Endothelial cell of umbilical vein (primary cell): ENCODE measurements at regions not wholly inside any gene's neighbourhood (a gene's known extent, or its start where the extent isn't known, plus 50 kb on each side); places are given as distances from the start of the nearest gene placed in this dataset.

Source experiments
- BruUV-seq: library from RNA; stranded (reverse); fragments of 400-500 nt; replicated peaks from 2 replicates; lab custom pipeline; 2021; lab: Mats Ljungman, UMichigan
- CTCF ChIA-PET: fragments of 300-600, 350-600 bp; sonication (Branson Sonifier 250); formaldehyde crosslinking; loops from one replicate; lab custom pipeline; 2021; ENCODE audit warnings: antibody characterized with exemption, inconsistent platforms; lab: Charles Lee
- POLR2A ChIA-PET: fragments of 300-600, 350-600 bp; sonication (Branson Sonifier 250); formaldehyde crosslinking; loops from one replicate; lab custom pipeline; 2021; ENCODE audit warnings: antibody characterized with exemption, inconsistent platforms; lab: Charles Lee
- DNase-seq: peaks from one replicate; pipeline ENCODE4 v3.0.0-alpha.2; 2011; ENCODE audit warnings: low read depth, low spot score
- FAIRE-seq: peaks from 2 replicates; lab custom pipeline; 2011; peaks lifted over from hg19 to GRCh38; lab: Jason Lieb, UNC
- H2AFZ ChIP-seq: 2 replicates; pipeline ENCODE4 v1.6.0; 2012; ENCODE audit warnings: low read depth, low read length, control low read depth, inconsistent platforms
- H3K27ac ChIP-seq: 2 replicates; pipeline ENCODE4 v1.5.1; 2011; ENCODE audit warnings: low read depth, mild to moderate bottlenecking, control low read depth, low read length, moderate library complexity; ENCODE audit not compliant: insufficient read depth
- H3K27me3 ChIP-seq, 2 experiments: 2 replicates each; pipeline versions ENCODE4 v1.6.0 to v1.6.1; 2011; ENCODE audit warnings: low read length in 2 of 2, mixed read lengths in 1 of 2; ENCODE audit not compliant: control insufficient read depth in 2 of 2, insufficient read depth in 2 of 2
- H3K36me3 ChIP-seq, 2 experiments: 2 replicates in 1 of 2; 3 replicates in 1 of 2; pipeline ENCODE4 v1.5.1; 2011; ENCODE audit warnings: low read length in 2 of 2, mild to moderate bottlenecking in 1 of 2, moderate library complexity in 1 of 2; ENCODE audit not compliant: control insufficient read depth in 2 of 2, insufficient read depth in 2 of 2; ENCODE audit errors: extremely low read depth in 1 of 2
- H3K4me1 ChIP-seq: 3 replicates; pipeline ENCODE4 v1.5.1; 2011; ENCODE audit warnings: mild to moderate bottlenecking, low read length; ENCODE audit not compliant: control insufficient read depth, insufficient read depth; ENCODE audit errors: extremely low read depth
- H3K4me2 ChIP-seq: 2 replicates; pipeline ENCODE4 v1.6.1; 2011; ENCODE audit warnings: low read length, control low read depth, mixed read lengths; ENCODE audit not compliant: insufficient read depth
- H3K4me3 ChIP-seq, 3 experiments: fragments of 200-600 bp in 1 of 3; sonication (generic), shearing (Covaris generic) in 1 of 3; replicated peaks in 1 of 3; 2 replicates each; pipeline ENCODE4 v1.5.1; 2011 to 2016; ENCODE audit warnings: control low read depth in 3 of 3, low read length in 3 of 3, mild to moderate bottlenecking in 2 of 3, inconsistent platforms in 1 of 3, low read depth in 1 of 3, moderate library complexity in 1 of 3; ENCODE audit not compliant: insufficient read depth in 1 of 3
- H3K79me2 ChIP-seq: 2 replicates; pipeline ENCODE4 v1.6.0; 2012; ENCODE audit warnings: low read length, inconsistent platforms; ENCODE audit not compliant: control insufficient read depth, insufficient read depth
- H3K9ac ChIP-seq: replicated peaks from 2 replicates; pipeline ENCODE3; 2011; ENCODE audit warnings: low read length, control low read depth; ENCODE audit not compliant: insufficient read depth; ENCODE audit errors: extremely low read depth
- H3K9me1 ChIP-seq: replicated peaks from 3 replicates; pipeline ENCODE4 v1.6.0; 2011; ENCODE audit warnings: mild to moderate bottlenecking, low read length; ENCODE audit not compliant: control insufficient read depth, insufficient read depth; ENCODE audit errors: extremely low read depth
- H3K9me3 ChIP-seq: replicated peaks from 2 replicates; pipeline ENCODE4 v1.5.1; 2012; ENCODE audit warnings: low read length, inconsistent platforms; ENCODE audit not compliant: control insufficient read depth, insufficient read depth
- H4K20me1 ChIP-seq: replicated peaks from 2 replicates; pipeline ENCODE3; 2011; ENCODE audit warnings: mild to moderate bottlenecking, low read length; ENCODE audit not compliant: control insufficient read depth, insufficient read depth; ENCODE audit errors: extremely low read depth
- EZH2 ChIP-seq: IDR thresholded peaks from 2 replicates; pipeline ENCODE4 v1.6.1; 2012; ENCODE audit warnings: borderline replicate concordance, low read depth, mild to moderate bottlenecking, moderate library complexity, low read length, inconsistent platforms; ENCODE audit not compliant: severe bottlenecking
- FOS ChIP-seq: IDR thresholded peaks from 2 replicates; pipeline ENCODE4 v1.6.1; 2011; ENCODE audit warnings: mild to moderate bottlenecking, low read length, moderate library complexity, borderline replicate concordance; ENCODE audit not compliant: insufficient read depth
- GATA2 ChIP-seq: IDR thresholded peaks from 2 replicates; pipeline ENCODE4 v1.7.0; 2011; ENCODE audit warnings: low read depth, mild to moderate bottlenecking, moderate library complexity, mixed read lengths, low read length; ENCODE audit not compliant: insufficient read length, insufficient read depth
- JUN ChIP-seq: IDR thresholded peaks from 2 replicates; pipeline ENCODE4 v1.6.1; 2011; ENCODE audit warnings: borderline replicate concordance, low read depth; ENCODE audit not compliant: insufficient read length, insufficient read depth
- MYC ChIP-seq: IDR thresholded peaks from one replicate; pipeline ENCODE4 v1.6.1; 2011; ENCODE audit warnings: mild to moderate bottlenecking, low read depth, low read length
- POLR2A ChIP-seq: IDR thresholded peaks from 2 replicates; pipeline ENCODE4 v1.6.1; 2012; ENCODE audit warnings: low read depth, mild to moderate bottlenecking, control low read depth, low read length
- POLR2AphosphoS5 ChIP-seq: IDR thresholded peaks from 2 replicates; pipeline ENCODE4 v1.6.1; 2012; ENCODE audit warnings: low read depth, mild to moderate bottlenecking, control low read depth, low read length, moderate library complexity; ENCODE audit not compliant: insufficient read depth
- dilution Hi-C: fragments of 300-500 bp; cut with MboI; formaldehyde crosslinking; loops from one replicate; pipeline ENCODE4 v1.15.0; 2019; ENCODE audit warnings: low sequenced_read_pairs; ENCODE audit not compliant: extremely low pct_ligation_motif_present
- intact Hi-C: fragments of 100-400 bp; cut with micrococcal nuclease; formaldehyde crosslinking; loops from one replicate; pipeline ENCODE4 v1.10.0; 2022
- TF ChIP-seq, protein P1 (sequence below), 2 donors: IDR thresholded peaks; 1 replicate in 1 of 2; 2 replicates in 1 of 2; pipeline ENCODE4 v1.5.1; 2011; ENCODE audit warnings: low read length in 2 of 2, mild to moderate bottlenecking in 2 of 2, moderate library complexity in 2 of 2, control low read depth in 1 of 2, inconsistent platforms in 1 of 2, low read depth in 1 of 2; ENCODE audit not compliant: insufficient read depth in 1 of 2; ENCODE audit errors: extremely low read depth in 1 of 2
- TF ChIP-seq, protein P2 (sequence below): IDR thresholded peaks from 2 replicates; pipeline ENCODE4 v1.6.1; 2011; ENCODE audit not compliant: insufficient read depth, insufficient read length

GRCh38 chr3:194042927-194043326 is 93.0 kb upstream of the HES1 start:
- Histone ChIP-seq H3K9me3 (no peaks in the 10 kb centered on the region), H3K4me3 (no peak overlapping the region), H3K4me2 (no peak overlapping the region), H3K27ac (peak overlapping the region; percentile 56), H3K9ac (no peak overlapping the region), H4K20me1 (no peaks in the 10 kb centered on the region), H3K79me2 (no peaks in the 10 kb centered on the region), H3K27me3 (no peaks in the 10 kb centered on the region), H3K4me1 (peaks cover 35% of the 10 kb centered on the region), H2AFZ (peak overlapping the region; percentile 26), H3K36me3 (no peaks in the 10 kb centered on the region), H3K9me1 (no peaks in the 10 kb centered on the region)
- BruUV-seq = no TSS peak
- DNase-seq (peak; percentile 37), FAIRE-seq (no peak)
- intact Hi-C loops = loop anchor here (5.0 kb wide), 1 partner anchor 261 kb away; no protein-coding TSS in a partner anchor
- ChIA-PET POLR2A (interaction anchor here (0.6 to 1.3 kb wide), 2 partner anchors 70 to 229 kb away, joined by 4 to 6 read pairs; no protein-coding TSS in a partner anchor), CTCF (interaction anchor here (0.9 to 1.9 kb wide), 14 partner anchors 9 to 273 kb away, joined by 3 to 13 read pairs (median 4); partner anchors contain the start of gene HES1)
- dilution Hi-C loops = no loop called here
- TF ChIP-seq FOS = no peak
- TF ChIP-seq POLR2AphosphoS5 = no peak
- TF ChIP-seq POLR2A = no peak
- TF ChIP-seq, protein P1, sequence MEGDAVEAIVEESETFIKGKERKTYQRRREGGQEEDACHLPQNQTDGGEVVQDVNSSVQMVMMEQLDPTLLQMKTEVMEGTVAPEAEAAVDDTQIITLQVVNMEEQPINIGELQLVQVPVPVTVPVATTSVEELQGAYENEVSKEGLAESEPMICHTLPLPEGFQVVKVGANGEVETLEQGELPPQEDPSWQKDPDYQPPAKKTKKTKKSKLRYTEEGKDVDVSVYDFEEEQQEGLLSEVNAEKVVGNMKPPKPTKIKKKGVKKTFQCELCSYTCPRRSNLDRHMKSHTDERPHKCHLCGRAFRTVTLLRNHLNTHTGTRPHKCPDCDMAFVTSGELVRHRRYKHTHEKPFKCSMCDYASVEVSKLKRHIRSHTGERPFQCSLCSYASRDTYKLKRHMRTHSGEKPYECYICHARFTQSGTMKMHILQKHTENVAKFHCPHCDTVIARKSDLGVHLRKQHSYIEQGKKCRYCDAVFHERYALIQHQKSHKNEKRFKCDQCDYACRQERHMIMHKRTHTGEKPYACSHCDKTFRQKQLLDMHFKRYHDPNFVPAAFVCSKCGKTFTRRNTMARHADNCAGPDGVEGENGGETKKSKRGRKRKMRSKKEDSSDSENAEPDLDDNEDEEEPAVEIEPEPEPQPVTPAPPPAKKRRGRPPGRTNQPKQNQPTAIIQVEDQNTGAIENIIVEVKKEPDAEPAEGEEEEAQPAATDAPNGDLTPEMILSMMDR (IDR thresholded peaks at IDR 0.05; ENCODE audit: extremely low read depth in 1 of 2, insufficient read depth in 1 of 2, low read depth in 1 of 2, low read length in 2 of 2) = no peak
- TF ChIP-seq EZH2 = no peak

DNA sequence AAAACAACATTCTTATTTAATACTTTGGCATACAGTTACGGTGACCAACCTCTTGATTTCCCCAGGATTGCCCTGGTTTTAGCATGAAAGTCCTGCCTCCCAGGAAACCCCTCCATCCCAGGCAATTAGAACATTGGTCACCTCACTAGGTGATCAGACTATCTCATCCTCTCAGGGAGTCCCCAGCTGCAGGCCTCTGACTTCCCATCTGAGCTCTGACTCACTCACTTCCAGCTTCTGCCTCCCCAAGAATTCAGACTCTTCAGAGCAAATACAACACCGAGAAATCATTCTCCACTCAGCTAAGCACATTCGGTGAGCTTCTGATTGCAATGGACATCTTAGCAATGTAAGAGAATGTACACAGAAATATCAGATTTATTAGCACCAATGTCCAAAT is 92.4 kb upstream of the HES1 start:
- ChIA-PET CTCF (interaction anchor here (0.9 to 1.9 kb wide), 13 partner anchors 9 to 272 kb away, joined by 3 to 13 read pairs (median 5); partner anchors contain the start of gene HES1), POLR2A (interaction anchor here (0.6 to 1.3 kb wide), 2 partner anchors 69 to 228 kb away, joined by 4 to 6 read pairs; no protein-coding TSS in a partner anchor)
- Histone ChIP-seq H3K9ac (no peak overlapping the region), H3K27ac (peak overlapping the region; percentile 56), H3K4me3 (no peak overlapping the region), H3K4me1 (peaks cover 35% of the 10 kb centered on the region), H3K79me2 (no peaks in the 10 kb centered on the region), H3K9me1 (no peaks in the 10 kb centered on the region), H3K36me3 (no peaks in the 10 kb centered on the region), H3K9me3 (no peaks in the 10 kb centered on the region), H3K27me3 (no peaks in the 10 kb centered on the region), H3K4me2 (peak overlapping the region; percentile 15), H2AFZ (no peak overlapping the region), H4K20me1 (no peaks in the 10 kb centered on the region)
- intact Hi-C loops = loop anchor here (5.0 kb wide), 1 partner anchor 261 kb away; no protein-coding TSS in a partner anchor
- no TSS peak for BruUV-seq
- TF ChIP-seq POLR2A = no peak
- peak; percentile 73 for TF ChIP-seq FOS
- TF ChIP-seq, protein P1 (IDR thresholded peaks at IDR 0.05; ENCODE audit: extremely low read depth in 1 of 2, insufficient read depth in 1 of 2, low read depth in 1 of 2, low read length in 2 of 2) = no peak
- TF ChIP-seq EZH2 = no peak
- no peak for TF ChIP-seq MYC
- TF ChIP-seq JUN = no peak
- TF ChIP-seq POLR2AphosphoS5 = peak; percentile 32
- peak; percentile 20 for TF ChIP-seq GATA2
- TF ChIP-seq, protein P2, sequence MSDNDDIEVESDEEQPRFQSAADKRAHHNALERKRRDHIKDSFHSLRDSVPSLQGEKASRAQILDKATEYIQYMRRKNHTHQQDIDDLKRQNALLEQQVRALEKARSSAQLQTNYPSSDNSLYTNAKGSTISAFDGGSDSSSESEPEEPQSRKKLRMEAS = no peak
- DNase-seq (peak; percentile 77), FAIRE-seq (peak; percentile 96)
- dilution Hi-C loops = no loop called here
